GM12864 (cell line): ENCODE measurements at regions not wholly inside any gene's neighbourhood (a gene's known extent, or its start where the extent isn't known, plus 50 kb on each side); places are given as distances from the start of the nearest gene placed in this dataset.

Source experiments
- DNase-seq: peaks from one replicate; pipeline ENCODE4 v3.0.0-alpha.2; 2011; ENCODE audit warnings: low read depth
- H3K4me3 ChIP-seq: 2 replicates; pipeline ENCODE4 v1.5.1; 2011; ENCODE audit warnings: mild to moderate bottlenecking, low read depth, low read length, control low read depth
- TF ChIP-seq, protein P1 (sequence below): IDR thresholded peaks from 2 replicates; pipeline ENCODE4 v1.5.1; 2011; ENCODE audit warnings: low read depth, mild to moderate bottlenecking, moderate library complexity, low read length, control low read depth, inconsistent platforms; ENCODE audit errors: missing control alignments

DNA sequence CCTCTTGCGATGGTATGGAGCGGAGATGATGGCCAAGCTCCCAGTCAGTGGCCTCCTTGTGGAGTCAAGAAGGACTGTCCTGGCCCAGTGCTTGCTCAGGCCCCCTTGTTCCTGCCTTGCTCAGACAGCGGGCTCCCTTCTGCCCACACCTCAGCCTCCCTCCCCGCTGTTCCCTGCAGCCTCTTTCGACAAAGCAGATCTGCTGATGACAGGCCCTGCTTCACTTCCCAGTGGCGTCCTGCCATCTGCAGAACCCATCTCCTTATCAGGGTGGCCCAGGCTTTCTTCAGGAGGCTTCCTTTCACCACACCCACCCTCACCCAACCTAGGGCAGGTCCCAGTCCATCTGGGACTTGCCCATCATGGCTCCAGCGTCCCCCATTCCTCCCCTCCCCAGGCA lies 80.0 kb downstream of the CLDN34 start:
- H3K4me3 ChIP-seq, result no peak overlapping the region
- TF ChIP-seq, protein P1, sequence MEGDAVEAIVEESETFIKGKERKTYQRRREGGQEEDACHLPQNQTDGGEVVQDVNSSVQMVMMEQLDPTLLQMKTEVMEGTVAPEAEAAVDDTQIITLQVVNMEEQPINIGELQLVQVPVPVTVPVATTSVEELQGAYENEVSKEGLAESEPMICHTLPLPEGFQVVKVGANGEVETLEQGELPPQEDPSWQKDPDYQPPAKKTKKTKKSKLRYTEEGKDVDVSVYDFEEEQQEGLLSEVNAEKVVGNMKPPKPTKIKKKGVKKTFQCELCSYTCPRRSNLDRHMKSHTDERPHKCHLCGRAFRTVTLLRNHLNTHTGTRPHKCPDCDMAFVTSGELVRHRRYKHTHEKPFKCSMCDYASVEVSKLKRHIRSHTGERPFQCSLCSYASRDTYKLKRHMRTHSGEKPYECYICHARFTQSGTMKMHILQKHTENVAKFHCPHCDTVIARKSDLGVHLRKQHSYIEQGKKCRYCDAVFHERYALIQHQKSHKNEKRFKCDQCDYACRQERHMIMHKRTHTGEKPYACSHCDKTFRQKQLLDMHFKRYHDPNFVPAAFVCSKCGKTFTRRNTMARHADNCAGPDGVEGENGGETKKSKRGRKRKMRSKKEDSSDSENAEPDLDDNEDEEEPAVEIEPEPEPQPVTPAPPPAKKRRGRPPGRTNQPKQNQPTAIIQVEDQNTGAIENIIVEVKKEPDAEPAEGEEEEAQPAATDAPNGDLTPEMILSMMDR, result no peak
- DNase-seq, result no peak

DNA sequence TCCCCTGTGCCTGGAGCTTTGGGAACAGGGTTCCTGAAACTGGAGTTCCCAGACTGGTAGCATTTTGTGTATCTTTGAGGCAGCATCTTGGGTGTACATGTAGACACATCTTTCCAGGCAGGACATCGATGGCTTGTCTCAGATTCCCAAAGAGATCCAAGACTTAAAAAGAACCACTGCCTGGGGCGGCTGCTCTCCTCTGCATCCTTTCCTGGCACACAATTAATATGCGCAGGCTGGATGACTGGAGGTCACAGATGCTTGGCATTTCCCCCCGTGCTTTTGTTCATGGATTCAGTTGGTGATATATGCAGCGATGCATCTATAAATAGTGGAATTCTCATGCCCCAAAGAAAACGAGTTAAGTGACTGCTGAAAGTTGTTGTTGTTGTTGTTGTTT lies 80.5 kb downstream of the CLDN34 start:
- TF ChIP-seq, protein P1, result no peak
- no peak overlapping the region for H3K4me3 ChIP-seq
- DNase-seq, result no peak

DNA sequence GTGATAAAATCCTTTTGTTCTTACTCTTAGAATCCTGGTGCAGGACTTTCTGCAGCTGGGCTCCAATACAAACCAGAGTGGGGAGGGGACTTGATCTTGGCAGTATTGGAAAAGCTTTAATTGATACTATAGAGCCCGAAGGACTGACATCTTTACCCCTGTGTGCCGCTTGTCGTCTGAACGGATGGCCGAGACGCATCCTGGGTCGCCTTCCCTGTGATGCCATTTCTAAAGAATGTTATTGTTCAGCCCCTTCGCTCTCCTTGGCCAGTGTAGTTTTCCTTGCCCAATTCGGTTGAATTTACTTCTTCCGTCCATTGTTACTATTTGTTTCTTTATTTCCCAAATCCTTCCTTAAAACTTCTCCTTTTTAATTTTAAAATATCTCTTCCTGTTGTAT lies 80.9 kb downstream of the CLDN34 start:
- TF ChIP-seq, protein P1, result no peak
- no peak for DNase-seq
- no peak overlapping the region for H3K4me3 ChIP-seq

DNA sequence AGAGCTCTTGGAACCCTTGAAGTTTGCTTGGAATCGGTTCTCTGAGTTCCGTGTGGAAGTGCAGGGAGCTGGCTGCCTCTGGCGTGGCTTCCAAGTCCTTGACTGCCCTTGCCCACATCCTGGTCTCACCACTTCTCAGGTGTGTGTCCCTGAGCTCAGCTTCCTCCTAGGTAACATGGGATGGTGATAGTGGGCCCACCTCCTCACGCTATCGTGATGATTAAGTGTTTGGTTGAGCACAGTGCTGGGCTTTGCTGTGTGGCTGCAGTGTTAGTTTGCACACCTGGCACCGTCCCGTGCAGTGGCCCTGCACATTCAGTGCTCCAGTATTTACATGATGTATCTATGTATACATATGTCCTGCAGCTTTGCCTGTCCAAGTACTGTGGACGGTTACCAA lies 81.5 kb downstream of the CLDN34 start:
- no peak overlapping the region for H3K4me3 ChIP-seq
- TF ChIP-seq, protein P1, result no peak
- no peak for DNase-seq

DNA sequence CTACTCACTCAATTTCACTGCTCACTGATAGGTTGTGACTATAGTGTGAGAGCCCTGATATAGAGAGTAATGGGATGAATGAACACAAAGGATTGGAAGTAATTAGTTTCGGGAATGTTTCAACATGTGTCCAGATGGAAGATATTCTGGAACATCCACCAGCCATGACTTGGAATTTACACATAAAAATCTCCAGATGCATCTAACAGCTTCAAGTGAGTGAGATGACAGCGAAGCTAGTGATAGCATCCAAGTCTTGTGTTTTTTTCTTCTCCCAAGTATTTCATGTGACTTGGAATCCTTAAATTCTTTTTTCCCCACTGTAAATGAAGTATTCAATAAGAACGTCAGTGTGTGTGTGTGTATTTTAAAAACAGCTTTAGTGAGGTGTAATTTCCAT lies 82.1 kb downstream of the CLDN34 start:
- DNase-seq, result no peak
- TF ChIP-seq, protein P1, result no peak
- H3K4me3 ChIP-seq, result no peak overlapping the region

DNA sequence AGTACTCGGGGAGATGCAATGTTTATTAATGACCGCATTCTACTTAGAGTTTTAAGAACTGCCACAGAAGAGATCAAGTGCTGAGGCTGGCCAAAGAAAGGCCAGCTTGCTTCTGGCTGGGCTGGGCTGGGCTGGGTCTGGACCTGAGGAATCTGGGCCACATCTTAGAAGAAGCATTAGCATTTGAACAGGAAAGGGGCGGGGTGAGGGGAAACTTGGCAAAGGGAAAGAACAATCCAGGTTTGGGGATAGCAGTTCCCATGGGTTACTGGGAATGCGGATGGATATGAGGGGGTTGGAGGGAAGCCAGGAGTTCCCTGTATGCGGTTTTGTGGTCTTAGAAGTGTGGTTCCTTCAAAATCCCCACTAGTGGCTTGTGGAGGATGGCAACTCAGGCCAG lies 83.3 kb downstream of the CLDN34 start:
- TF ChIP-seq, protein P1, result no peak
- no peak overlapping the region for H3K4me3 ChIP-seq
- no peak for DNase-seq

DNA sequence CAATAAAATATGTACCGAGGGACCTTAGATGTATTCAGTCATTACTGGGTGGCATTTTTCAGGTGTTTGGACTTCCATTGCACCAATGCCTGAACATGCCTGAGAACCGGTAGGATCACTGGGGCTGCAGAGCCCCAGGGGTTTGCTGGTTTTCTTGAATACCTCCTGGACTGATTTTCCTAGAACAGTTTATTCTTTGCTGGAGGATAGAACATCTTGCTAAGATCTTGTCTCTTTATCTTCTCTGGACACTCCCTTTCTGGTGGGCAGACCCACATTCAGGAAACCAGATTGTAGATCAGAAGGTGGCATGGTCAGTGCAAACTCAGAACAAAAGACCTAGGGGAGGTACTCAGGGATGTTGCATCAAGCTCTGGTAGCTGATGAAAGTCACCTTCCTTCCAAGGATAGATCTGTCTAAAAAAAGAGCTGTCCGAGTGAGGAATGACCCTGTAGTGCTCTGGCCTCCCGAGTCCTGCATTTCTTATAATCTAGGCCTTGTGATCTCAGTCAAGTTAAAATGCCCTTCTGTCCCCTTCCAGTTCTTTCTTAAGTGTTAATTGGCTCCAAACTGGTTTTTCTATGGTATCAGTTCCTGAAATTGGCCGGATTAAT lies 84.8 kb downstream of the CLDN34 start:
- TF ChIP-seq, protein P1, result no peak
- H3K4me3 ChIP-seq, result no peak overlapping the region
- no peak for DNase-seq
